HepG2 (cell line): ENCODE measurements at regions not wholly inside any gene's neighbourhood (a gene's known extent, or its start where the extent isn't known, plus 50 kb on each side); places are given as distances from the start of the nearest gene placed in this dataset.

ENCODE experiments used
- ARNT ChIP-seq: fragments of 450-650 bp; IDR thresholded peaks from 2 replicates; pipeline ENCODE4 v1.6.1; 2017
- DBP ChIP-seq: sonication (generic); formaldehyde crosslinking; IDR thresholded peaks from 2 replicates; pipeline ENCODE4 v1.4.0; 2020; ENCODE audit warnings: missing genetic modification reagents; ENCODE audit errors: not compliant biosample characterization
- DNMT3B ChIP-seq: conservative IDR thresholded peaks from 2 replicates; pipeline ENCODE4 v1.6.1; 2016; ENCODE audit warnings: missing biosample characterization, control low read depth
- ELK4 ChIP-seq: sonication (generic); formaldehyde crosslinking; IDR thresholded peaks from 2 replicates; pipeline ENCODE4 v1.9.0; 2021; ENCODE audit warnings: missing genetic modification reagents, borderline replicate concordance
- GATAD1 ChIP-seq: IDR thresholded peaks from 2 replicates; pipeline ENCODE4 v1.6.1; 2016; ENCODE audit warnings: missing genetic modification reagents, missing compliant biosample characterization
- HIC2 ChIP-seq: sonication (generic); formaldehyde crosslinking; IDR thresholded peaks from 2 replicates; pipeline ENCODE4 v1.9.0; 2022; ENCODE audit warnings: low read depth, missing genetic modification reagents
- JARID2 ChIP-seq: sonication (generic); formaldehyde crosslinking; IDR thresholded peaks from 2 replicates; pipeline ENCODE4 v1.8.1; 2023; ENCODE audit warnings: missing genetic modification reagents, inconsistent platforms; ENCODE audit not compliant: insufficient replicate concordance
- MNT ChIP-seq: fragments of 450-650 bp; IDR thresholded peaks from 2 replicates; pipeline ENCODE4 v1.6.1; 2016
- MTA3 ChIP-seq: sonication (generic); formaldehyde crosslinking; IDR thresholded peaks from 2 replicates; pipeline ENCODE4 v1.4.0; 2020; ENCODE audit warnings: missing genetic modification reagents
- NFYC ChIP-seq: IDR thresholded peaks from 2 replicates; pipeline ENCODE4 v1.6.1; 2016; ENCODE audit warnings: missing genetic modification reagents, missing compliant biosample characterization
- NR0B2 ChIP-seq: sonication (generic); formaldehyde crosslinking; IDR thresholded peaks from 2 replicates; pipeline ENCODE4 v1.4.0; 2020; ENCODE audit warnings: mild to moderate bottlenecking, missing genetic modification reagents
- POLR2A ChIP-seq, 2 experiments: IDR thresholded peaks; 2 replicates each; pipeline ENCODE4 v1.6.1; 2011; ENCODE audit warnings: low read depth in 2 of 2, low read length in 2 of 2, mild to moderate bottlenecking in 1 of 2, moderate library complexity in 1 of 2; ENCODE audit not compliant: insufficient read depth in 1 of 2
- SIN3A ChIP-seq: IDR thresholded peaks from 2 replicates; pipeline ENCODE4 v1.6.1; 2011; ENCODE audit warnings: low read depth, mild to moderate bottlenecking, control low read depth, low read length, borderline replicate concordance
- SP1 ChIP-seq, 2 experiments: fragments of 450-650 bp in 1 of 2; sonication (generic) in 1 of 2; formaldehyde crosslinking in 1 of 2; IDR thresholded peaks; 2 replicates each; pipeline versions ENCODE4 v1.4.0 to v1.6.1; 2016 to 2020; ENCODE audit warnings: missing genetic modification reagents in 1 of 2
- TFDP1 ChIP-seq: IDR thresholded peaks from 2 replicates; pipeline ENCODE4 v1.6.1; 2016; ENCODE audit warnings: missing compliant biosample characterization, missing genetic modification reagents, borderline replicate concordance
- ZBTB42 ChIP-seq: sonication (generic); formaldehyde crosslinking; IDR thresholded peaks from 2 replicates; pipeline ENCODE4 v1.5.0; 2020; ENCODE audit warnings: mild to moderate bottlenecking, missing genetic modification reagents
- ZNF260 ChIP-seq: sonication (generic); formaldehyde crosslinking; IDR thresholded peaks from 2 replicates; pipeline ENCODE4 v1.4.0; 2020; ENCODE audit warnings: missing genetic modification reagents, low read depth, mild to moderate bottlenecking, borderline replicate concordance
- ZNF263 ChIP-seq: sonication (generic); formaldehyde crosslinking; IDR thresholded peaks from 2 replicates; pipeline ENCODE4 v1.4.0; 2020; ENCODE audit warnings: missing genetic modification reagents
- ZNF274 ChIP-seq: sonication (generic); formaldehyde crosslinking; IDR thresholded peaks from 2 replicates; pipeline ENCODE4 v1.5.1; 2020; ENCODE audit warnings: mild to moderate bottlenecking, missing genetic modification reagents
- ZNF34 ChIP-seq: sonication (generic); formaldehyde crosslinking; IDR thresholded peaks from 2 replicates; pipeline ENCODE4 v1.4.0; 2020; ENCODE audit warnings: mild to moderate bottlenecking, missing genetic modification reagents, borderline replicate concordance
- ZNF496 ChIP-seq: sonication (generic); formaldehyde crosslinking; IDR thresholded peaks from 2 replicates; pipeline ENCODE4 v1.8.1; 2023; ENCODE audit warnings: mild to moderate bottlenecking, moderate library complexity, missing genetic modification reagents; ENCODE audit not compliant: insufficient replicate concordance
- ZNF556 ChIP-seq: sonication (generic); formaldehyde crosslinking; IDR thresholded peaks from 2 replicates; pipeline ENCODE4 v1.4.0; 2020; ENCODE audit warnings: mild to moderate bottlenecking, missing genetic modification reagents, borderline replicate concordance
- ZNF557 ChIP-seq: sonication (generic); formaldehyde crosslinking; IDR thresholded peaks from 2 replicates; pipeline ENCODE4 v1.4.0; 2020; ENCODE audit warnings: missing genetic modification reagents

GRCh38 chr12:132430838-132431774 lies 58.8 kb upstream of the FBRSL1 start (continued):
- TF ChIP-seq ZNF34 (CRISPR knock-in tag) (no peak), SP1 (IDR thresholded peaks at IDR 0.05) (no peak), SP1 (CRISPR knock-in tag; IDR thresholded peaks at IDR 0.05) (no peak), ZNF557 (no peak), MTA3 (CRISPR knock-in tag) (no peak), HIC2 (CRISPR knock-in tag) (no peak), NFYC (CRISPR knock-in tag) (peak; percentile 22; the same call in 1 of the 2 replicates), ZNF263 (CRISPR knock-in tag) (peak; percentile 45; the same call in 1 of the 2 replicates), ZNF260 (CRISPR knock-in tag) (no peak), SIN3A (no peak), POLR2A (IDR thresholded peaks at IDR 0.05; ENCODE audit: insufficient read depth in 1 of 2, low read depth in 2 of 2, low read length in 2 of 2) (no peak), ARNT (no peak), ZNF556 (CRISPR knock-in tag) (no peak), ELK4 (CRISPR knock-in tag) (no peak), DNMT3B (CRISPR knock-in tag) (no peak), DBP (no peak), NR0B2 (CRISPR knock-in tag) (no peak), TFDP1 (CRISPR knock-in tag) (peak; percentile 63; the same call in 1 of the 2 replicates), ZNF274 (CRISPR knock-in tag) (no peak), GATAD1 (CRISPR knock-in tag) (no peak), ZNF496 (CRISPR knock-in tag) (no peak), MNT (no peak), JARID2 (CRISPR knock-in tag) (no peak), ZBTB42 (no peak)
